Esophagus squamous epithelium (tissue), 5 donors: ENCODE measurements at regions not wholly inside any gene's neighbourhood (a gene's known extent, or its start where the extent isn't known, plus 50 kb on each side); places are given as distances from the start of the nearest gene placed in this dataset.

ENCODE experiments used
- DNase-seq: peaks from one replicate; lab custom pipeline; 2025; lab: John Stamatoyannopoulos, UW
- H3K27ac ChIP-seq, 4 donors: fragments of 200-600 bp; sonication (generic); one replicate each; pipeline ENCODE4 v1.5.1; 2016 to 2019; ENCODE audit warnings: mild to moderate bottlenecking in 1 of 4
- H3K27me3 ChIP-seq, 4 donors: fragments of 200-600 bp; sonication (generic); 1 replicate in 3 of 4; 2 replicates in 1 of 4; pipeline versions ENCODE4 v1.5.1 to v1.6.0; 2017 to 2021; ENCODE audit warnings: antibody characterized with exemption in 1 of 4
- H3K36me3 ChIP-seq, 3 donors: fragments of 200-600 bp; sonication (generic); one replicate each; pipeline ENCODE4 v1.5.1; 2016 to 2019
- H3K4me1 ChIP-seq, 3 donors: fragments of 200-600 bp; sonication (generic); one replicate each; pipeline ENCODE4 v1.5.1; 2017 to 2019
- H3K4me3 ChIP-seq, 4 donors: fragments of 200-600 bp; sonication (generic); 1 replicate in 3 of 4; 2 replicates in 1 of 4; pipeline ENCODE4 v1.5.1; 2016 to 2019; ENCODE audit warnings: mild to moderate bottlenecking in 2 of 4, moderate library complexity in 1 of 4
- H3K9me3 ChIP-seq, 3 donors: fragments of 200-600 bp; sonication (generic); one replicate each; pipeline ENCODE4 v1.5.1; 2016 to 2019
- POLR2A ChIP-seq, 4 donors: fragments of 450-650 bp; IDR thresholded peaks; one replicate each; pipeline ENCODE4 v1.6.1; 2017; ENCODE audit warnings: antibody characterized with exemption in 4 of 4, mild to moderate bottlenecking in 4 of 4, moderate library complexity in 3 of 4
- WGBS, 2 donors: methylation state at CpG; one replicate each; pipeline ENCODE4 v1.1.5; 2018; 5-methylcytosine and 5-hydroxymethylcytosine counted together
- intact Hi-C: fragments of 100-400 bp; cut with DNase I; formaldehyde crosslinking; loops from one replicate; pipeline ENCODE4 v1.15.0; 2022
- TF ChIP-seq, protein P1 (sequence below), 6 experiments: fragments of 450-650 bp in 4 of 6; fragments of 200-600 bp in 2 of 6; sonication (generic) in 2 of 6; IDR thresholded peaks; one replicate each; pipeline ENCODE4 v1.5.1; 2016 to 2019; ENCODE audit warnings: antibody characterized with exemption in 6 of 6, mild to moderate bottlenecking in 4 of 6, moderate library complexity in 4 of 6
- donor health status: DM: yes; HTN: yes; CAD: no.

DNA sequence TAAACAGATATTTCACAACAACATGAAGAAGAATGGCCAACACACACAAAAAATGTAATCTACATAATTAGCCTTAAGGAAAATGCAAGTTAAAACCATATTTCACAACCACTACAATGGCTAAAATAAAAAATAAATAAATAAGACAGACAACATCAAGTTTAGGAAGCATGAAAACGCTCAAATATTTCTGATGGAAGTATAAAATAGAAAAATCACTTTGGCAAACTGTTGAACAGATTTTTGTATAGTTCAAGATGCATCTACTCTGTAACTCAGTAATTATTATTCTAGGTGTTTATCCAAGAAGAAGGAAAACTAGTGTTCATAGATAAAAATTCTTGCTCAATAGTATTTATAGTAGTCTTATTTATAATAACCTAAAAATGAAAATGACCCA is 1410.1 kb upstream of the ADGRB3 start:
- H3K9me3 ChIP-seq = no peaks in the 10 kb centered on the region
- no peaks in the 10 kb centered on the region for H3K36me3 ChIP-seq
- intact Hi-C loops = no loop called here
- no peak overlapping the region for H3K27ac ChIP-seq
- H3K4me3 ChIP-seq = no peak overlapping the region
- TF ChIP-seq, protein P1, sequence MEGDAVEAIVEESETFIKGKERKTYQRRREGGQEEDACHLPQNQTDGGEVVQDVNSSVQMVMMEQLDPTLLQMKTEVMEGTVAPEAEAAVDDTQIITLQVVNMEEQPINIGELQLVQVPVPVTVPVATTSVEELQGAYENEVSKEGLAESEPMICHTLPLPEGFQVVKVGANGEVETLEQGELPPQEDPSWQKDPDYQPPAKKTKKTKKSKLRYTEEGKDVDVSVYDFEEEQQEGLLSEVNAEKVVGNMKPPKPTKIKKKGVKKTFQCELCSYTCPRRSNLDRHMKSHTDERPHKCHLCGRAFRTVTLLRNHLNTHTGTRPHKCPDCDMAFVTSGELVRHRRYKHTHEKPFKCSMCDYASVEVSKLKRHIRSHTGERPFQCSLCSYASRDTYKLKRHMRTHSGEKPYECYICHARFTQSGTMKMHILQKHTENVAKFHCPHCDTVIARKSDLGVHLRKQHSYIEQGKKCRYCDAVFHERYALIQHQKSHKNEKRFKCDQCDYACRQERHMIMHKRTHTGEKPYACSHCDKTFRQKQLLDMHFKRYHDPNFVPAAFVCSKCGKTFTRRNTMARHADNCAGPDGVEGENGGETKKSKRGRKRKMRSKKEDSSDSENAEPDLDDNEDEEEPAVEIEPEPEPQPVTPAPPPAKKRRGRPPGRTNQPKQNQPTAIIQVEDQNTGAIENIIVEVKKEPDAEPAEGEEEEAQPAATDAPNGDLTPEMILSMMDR (IDR thresholded peaks at IDR 0.05) = no peak
- TF ChIP-seq POLR2A (IDR thresholded peaks at IDR 0.05) = no peak
- WGBS, 2 donors = 38 to 51% methylated on average over 1 of the region's 1 CpG
- no peaks in the 10 kb centered on the region for H3K27me3 ChIP-seq
- no peaks in the 10 kb centered on the region for H3K4me1 ChIP-seq
- no peak for DNase-seq

DNA sequence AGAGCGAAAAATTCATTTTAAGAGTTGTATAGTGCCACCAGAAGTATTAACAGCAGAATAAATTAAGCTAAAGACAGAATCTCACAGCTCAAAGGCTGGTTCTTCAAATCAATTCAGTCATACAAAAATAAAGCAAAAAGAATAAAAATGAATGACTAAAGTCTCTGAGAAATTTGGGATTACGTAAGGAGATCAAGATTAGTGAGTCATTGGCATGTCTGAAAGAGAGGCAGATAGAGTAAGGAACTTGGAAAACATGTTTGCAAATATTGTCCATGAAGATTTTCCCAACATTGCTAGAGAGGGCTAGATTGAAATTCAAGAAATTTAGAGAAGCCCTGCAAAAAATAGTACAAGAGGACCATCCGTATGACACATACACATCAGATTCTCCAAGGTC is 1413.9 kb upstream of the ADGRB3 start:
- intact Hi-C loops = no loop called here
- H3K27ac ChIP-seq = no peak overlapping the region
- no peaks in the 10 kb centered on the region for H3K27me3 ChIP-seq
- no peaks in the 10 kb centered on the region for H3K36me3 ChIP-seq
- WGBS, 2 donors = 82 to 88% methylated on average over 3 of the region's 3 CpGs
- no peaks in the 10 kb centered on the region for H3K9me3 ChIP-seq
- DNase-seq = no peak
- H3K4me3 ChIP-seq = no peak overlapping the region
- TF ChIP-seq, protein P1 (IDR thresholded peaks at IDR 0.05) = no peak
- no peak for TF ChIP-seq POLR2A (IDR thresholded peaks at IDR 0.05)
- no peaks in the 10 kb centered on the region for H3K4me1 ChIP-seq

DNA sequence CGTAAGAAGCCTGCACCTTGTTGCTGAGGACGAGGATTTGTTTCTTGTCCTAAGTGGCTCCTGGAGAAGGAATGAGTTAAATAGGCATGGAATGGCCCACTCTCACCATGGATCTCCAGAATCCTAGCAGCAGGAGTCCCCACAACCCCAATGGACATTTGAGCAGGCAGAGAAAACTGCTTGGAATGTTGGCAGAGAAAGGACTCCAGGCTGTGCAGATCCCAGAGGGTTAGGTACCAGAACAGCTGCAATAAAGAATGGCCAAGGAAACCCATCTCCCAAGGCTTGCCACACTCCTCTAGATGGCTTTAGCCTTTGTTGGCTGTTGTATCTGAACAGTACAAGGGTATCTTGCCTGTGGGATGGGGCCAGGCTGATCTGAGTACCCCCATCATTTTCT is 1415.7 kb upstream of the ADGRB3 start:
- Histone ChIP-seq H3K4me1 (no peaks in the 10 kb centered on the region), H3K4me3 (no peak overlapping the region), H3K27ac (no peak overlapping the region), H3K9me3 (no peaks in the 10 kb centered on the region), H3K27me3 (no peaks in the 10 kb centered on the region), H3K36me3 (no peaks in the 10 kb centered on the region)
- WGBS, 2 donors = 65 to 100% methylated on average over 2 of the region's 2 CpGs
- DNase-seq = no peak
- TF ChIP-seq POLR2A (IDR thresholded peaks at IDR 0.05) = no peak
- TF ChIP-seq, protein P1 (IDR thresholded peaks at IDR 0.05) = no peak
- intact Hi-C loops = no loop called here

DNA sequence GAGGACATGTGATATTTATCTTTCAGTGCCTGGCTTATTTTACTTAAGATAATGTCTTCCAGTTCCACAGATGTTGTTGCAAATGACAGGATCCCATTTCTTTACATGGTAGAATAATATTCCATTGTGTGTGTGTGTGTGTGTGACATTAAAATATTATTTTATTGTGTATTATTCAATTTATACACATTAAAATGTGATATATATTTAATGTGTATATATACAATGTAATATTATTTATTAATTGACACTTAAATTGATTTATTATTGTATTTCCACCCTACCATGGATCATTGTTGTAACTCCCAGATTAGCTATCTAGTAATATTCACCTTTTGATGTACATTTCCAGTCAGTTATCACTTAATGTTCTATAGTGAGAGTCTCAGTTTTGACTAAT is 1422.5 kb upstream of the ADGRB3 start:
- Histone ChIP-seq H3K9me3 (no peaks in the 10 kb centered on the region), H3K4me3 (no peak overlapping the region), H3K27ac (no peak overlapping the region), H3K27me3 (no peaks in the 10 kb centered on the region), H3K4me1 (no peaks in the 10 kb centered on the region), H3K36me3 (no peaks in the 10 kb centered on the region)
- no peak for DNase-seq
- intact Hi-C loops = no loop called here
- TF ChIP-seq POLR2A (IDR thresholded peaks at IDR 0.05) = no peak
- TF ChIP-seq, protein P1 (IDR thresholded peaks at IDR 0.05) = no peak

DNA sequence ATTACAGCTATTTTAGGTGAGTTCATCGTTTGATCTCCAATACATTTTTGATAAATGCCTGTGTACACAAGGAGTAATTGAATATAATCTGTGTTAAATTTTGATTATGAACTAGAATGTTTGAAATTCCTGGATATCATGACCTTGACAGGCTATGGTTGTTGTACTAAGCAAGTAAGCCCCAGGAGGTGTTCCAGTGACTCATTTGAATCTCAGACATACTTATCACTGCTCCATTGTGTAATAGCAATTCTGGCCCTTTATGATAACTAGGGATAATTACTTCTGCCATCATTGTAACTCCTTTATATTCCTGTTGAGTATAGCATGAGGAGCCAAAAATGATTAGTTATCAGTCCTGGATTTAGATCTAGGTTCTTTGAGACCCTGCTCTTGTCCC is 1424.6 kb upstream of the ADGRB3 start:
- Histone ChIP-seq H3K27ac (no peak overlapping the region), H3K27me3 (no peaks in the 10 kb centered on the region), H3K4me3 (no peak overlapping the region), H3K36me3 (no peaks in the 10 kb centered on the region), H3K4me1 (no peaks in the 10 kb centered on the region), H3K9me3 (no peaks in the 10 kb centered on the region)
- TF ChIP-seq POLR2A (IDR thresholded peaks at IDR 0.05) = no peak
- TF ChIP-seq, protein P1 (IDR thresholded peaks at IDR 0.05) = no peak
- DNase-seq = no peak
- WGBS, 2 donors = 39 to 45% methylated on average over 1 of the region's 1 CpG
- intact Hi-C loops = no loop called here
